Spleen (tissue), 7 donors: ENCODE measurements at regions not wholly inside any gene's neighbourhood (a gene's known extent, or its start where the extent isn't known, plus 50 kb on each side); places are given as distances from the start of the nearest gene placed in this dataset.

Experiments used
- POLR2A ChIP-seq, 3 donors: fragments of 450-650 bp; IDR thresholded peaks; one replicate each; pipeline ENCODE4 v1.5.1; 2017; ENCODE audit warnings: antibody characterized with exemption in 3 of 3, mild to moderate bottlenecking in 1 of 3
- POLR2AphosphoS5 ChIP-seq, 3 donors: sonication (generic); formaldehyde crosslinking; IDR thresholded peaks; one replicate each; pipeline ENCODE4 v1.5.1; 2017; ENCODE audit warnings: antibody characterized with exemption in 3 of 3
- TF ChIP-seq, protein P1 (sequence below), 11 experiments: fragments of 200-600 bp in 7 of 11; fragments of 450-650 bp in 4 of 11; sonication (generic) in 4 of 11; IDR thresholded peaks in 8 of 11; conservative IDR thresholded peaks in 3 of 11; 1 replicate in 7 of 11; 2 replicates in 4 of 11; pipeline versions ENCODE4 v1.4.0 to v1.8.0; 2016 to 2021; ENCODE audit warnings: antibody characterized with exemption in 11 of 11, inconsistent platforms in 4 of 11, mild to moderate bottlenecking in 1 of 11
- donor health status: DM: no; HTN: no; CAD: no; lungs with moderate emphysema.
- donor health status: DM: no; HTN: no; CAD: no.
- donor health status: DM: no; HTN: no; CAD: no.

DNA sequence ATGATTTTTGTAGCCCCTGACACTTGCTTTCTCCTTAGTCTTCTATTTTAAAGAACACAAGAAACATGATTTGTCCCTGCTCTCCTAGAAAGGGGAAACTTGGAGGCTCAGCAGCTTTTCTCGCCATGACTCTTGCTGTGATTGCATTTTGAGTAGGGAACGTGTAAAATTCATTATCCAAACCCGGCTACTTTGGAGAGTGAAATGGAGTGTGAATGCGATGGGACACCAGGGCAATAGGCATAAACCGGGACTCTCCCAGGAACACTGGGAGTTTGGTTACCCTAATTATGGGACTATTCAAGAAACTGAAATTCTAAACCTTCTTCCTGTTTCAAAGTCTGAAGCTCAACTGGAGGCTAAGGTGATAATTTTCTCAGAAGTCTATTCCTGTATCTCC, 181.7 kb upstream of the RFC3 start:
- TF ChIP-seq POLR2AphosphoS5 (IDR thresholded peaks at IDR 0.05) = no peak
- TF ChIP-seq, protein P1, sequence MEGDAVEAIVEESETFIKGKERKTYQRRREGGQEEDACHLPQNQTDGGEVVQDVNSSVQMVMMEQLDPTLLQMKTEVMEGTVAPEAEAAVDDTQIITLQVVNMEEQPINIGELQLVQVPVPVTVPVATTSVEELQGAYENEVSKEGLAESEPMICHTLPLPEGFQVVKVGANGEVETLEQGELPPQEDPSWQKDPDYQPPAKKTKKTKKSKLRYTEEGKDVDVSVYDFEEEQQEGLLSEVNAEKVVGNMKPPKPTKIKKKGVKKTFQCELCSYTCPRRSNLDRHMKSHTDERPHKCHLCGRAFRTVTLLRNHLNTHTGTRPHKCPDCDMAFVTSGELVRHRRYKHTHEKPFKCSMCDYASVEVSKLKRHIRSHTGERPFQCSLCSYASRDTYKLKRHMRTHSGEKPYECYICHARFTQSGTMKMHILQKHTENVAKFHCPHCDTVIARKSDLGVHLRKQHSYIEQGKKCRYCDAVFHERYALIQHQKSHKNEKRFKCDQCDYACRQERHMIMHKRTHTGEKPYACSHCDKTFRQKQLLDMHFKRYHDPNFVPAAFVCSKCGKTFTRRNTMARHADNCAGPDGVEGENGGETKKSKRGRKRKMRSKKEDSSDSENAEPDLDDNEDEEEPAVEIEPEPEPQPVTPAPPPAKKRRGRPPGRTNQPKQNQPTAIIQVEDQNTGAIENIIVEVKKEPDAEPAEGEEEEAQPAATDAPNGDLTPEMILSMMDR (IDR thresholded peaks at IDR 0.05 in 8 of 11, conservative IDR thresholded peaks at IDR 0.05 in 3 of 11) = no peak
- no peak for TF ChIP-seq POLR2A (IDR thresholded peaks at IDR 0.05)
